ENCODE measurements at regions not wholly inside any gene's neighbourhood (a gene's known extent, or its start where the extent isn't known, plus 50 kb on each side); places are given as distances from the start of the nearest gene placed in this dataset.

GRCh38 chrX:6748595-6748994 is 213.7 kb upstream of the VCX3A start:
- no peak for TF ChIP-seq POLR2AphosphoS5 (IDR thresholded peaks at IDR 0.05)
- H3K9me3 ChIP-seq = peaks cover 0 to 8% (median 0%) of the 10 kb centered on the region in 8 donors
- no peaks in the 10 kb centered on the region for H3K36me3 ChIP-seq
- WGBS, 5 donors = 70 to 87% (median 72%) methylated on average over 3 of the region's 3 CpGs
- no peaks in the 10 kb centered on the region for H3K27me3 ChIP-seq (replicated peaks in 1 of 7)
- DNase-seq = no peak
- intact Hi-C loops (cut with DNase I; ENCODE audit: low total_unique reads) = no loop called here
- H3K4me1 ChIP-seq = no peaks in the 10 kb centered on the region
- no peak overlapping the region for H3K4me3 ChIP-seq
- H3K27ac ChIP-seq = no peak overlapping the region

GRCh38 chrX:6738518-6739470 is 203.9 kb upstream of the VCX3A start:
- Histone ChIP-seq H3K4me3 (no peak overlapping the region), H3K9me3 (no peaks in the 10 kb centered on the region), H3K4me1 (peaks cover 0 to 11% (median 0%) of the 10 kb centered on the region in 6 donors), H3K27me3 (replicated peaks in 1 of 7) (no peaks in the 10 kb centered on the region), H3K27ac (peak overlapping the region in 7 of 8 donors; percentile 32 to 81 (median 64)), H3K36me3 (no peaks in the 10 kb centered on the region)
- intact Hi-C loops (cut with DNase I; ENCODE audit: low total_unique reads) = no loop called here
- 52 to 56% (median 52%) methylated on average over 11 of the region's 11 CpGs for WGBS, 5 donors
- peak in 1 of 3 donors; percentile 52 for TF ChIP-seq POLR2AphosphoS5 (IDR thresholded peaks at IDR 0.05)
- TF ChIP-seq POLR2A (IDR thresholded peaks at IDR 0.05) = no peak
- TF ChIP-seq, protein P1, sequence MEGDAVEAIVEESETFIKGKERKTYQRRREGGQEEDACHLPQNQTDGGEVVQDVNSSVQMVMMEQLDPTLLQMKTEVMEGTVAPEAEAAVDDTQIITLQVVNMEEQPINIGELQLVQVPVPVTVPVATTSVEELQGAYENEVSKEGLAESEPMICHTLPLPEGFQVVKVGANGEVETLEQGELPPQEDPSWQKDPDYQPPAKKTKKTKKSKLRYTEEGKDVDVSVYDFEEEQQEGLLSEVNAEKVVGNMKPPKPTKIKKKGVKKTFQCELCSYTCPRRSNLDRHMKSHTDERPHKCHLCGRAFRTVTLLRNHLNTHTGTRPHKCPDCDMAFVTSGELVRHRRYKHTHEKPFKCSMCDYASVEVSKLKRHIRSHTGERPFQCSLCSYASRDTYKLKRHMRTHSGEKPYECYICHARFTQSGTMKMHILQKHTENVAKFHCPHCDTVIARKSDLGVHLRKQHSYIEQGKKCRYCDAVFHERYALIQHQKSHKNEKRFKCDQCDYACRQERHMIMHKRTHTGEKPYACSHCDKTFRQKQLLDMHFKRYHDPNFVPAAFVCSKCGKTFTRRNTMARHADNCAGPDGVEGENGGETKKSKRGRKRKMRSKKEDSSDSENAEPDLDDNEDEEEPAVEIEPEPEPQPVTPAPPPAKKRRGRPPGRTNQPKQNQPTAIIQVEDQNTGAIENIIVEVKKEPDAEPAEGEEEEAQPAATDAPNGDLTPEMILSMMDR (IDR thresholded peaks at IDR 0.05 in 8 of 11, conservative IDR thresholded peaks at IDR 0.05 in 3 of 11) = no peak
- no peak for DNase-seq

DNA sequence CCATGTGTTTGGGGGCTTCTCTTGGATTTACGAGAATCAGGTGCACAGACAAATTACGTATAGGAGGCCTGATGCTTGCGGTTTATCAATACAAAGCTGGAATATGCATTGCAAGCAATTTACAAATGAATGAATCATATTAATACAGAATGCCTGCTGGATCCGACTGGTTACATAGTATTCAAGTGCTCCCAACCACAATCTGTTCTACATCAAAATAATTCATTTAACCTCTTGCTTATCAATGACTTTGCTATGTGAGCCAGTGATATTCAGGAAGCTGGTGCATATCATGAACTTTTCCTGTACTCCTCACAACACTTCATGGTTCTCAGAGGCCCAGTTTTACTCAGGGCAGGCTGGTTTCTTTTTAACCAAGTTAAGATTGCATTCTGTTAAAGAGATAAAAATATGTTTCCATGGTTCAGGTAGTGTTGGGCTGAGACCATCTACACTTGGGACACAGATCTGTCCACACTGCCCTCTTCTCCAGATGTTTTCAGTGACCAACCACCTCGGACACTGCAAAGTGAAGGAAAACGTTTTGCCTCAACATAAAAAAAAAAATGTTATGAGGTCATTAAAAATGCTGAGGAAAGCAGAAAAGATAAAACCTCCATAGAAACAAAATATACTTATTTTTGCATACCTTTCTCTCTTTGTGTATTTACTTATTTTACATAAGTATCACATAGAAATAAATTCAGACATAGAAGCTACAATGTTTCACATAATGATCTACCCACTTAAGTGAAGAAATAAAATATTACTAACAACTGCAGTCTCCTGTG is 200.1 kb upstream of the VCX3A start:
- Histone ChIP-seq H3K9me3 (no peaks in the 10 kb centered on the region), H3K36me3 (no peaks in the 10 kb centered on the region), H3K27ac (no peak overlapping the region), H3K27me3 (replicated peaks in 1 of 7) (no peaks in the 10 kb centered on the region), H3K4me1 (peaks cover 0 to 11% (median 0%) of the 10 kb centered on the region in 6 donors), H3K4me3 (no peak overlapping the region)
- no peak for DNase-seq
- TF ChIP-seq POLR2AphosphoS5 (IDR thresholded peaks at IDR 0.05) = no peak
- intact Hi-C loops (cut with DNase I; ENCODE audit: low total_unique reads) = no loop called here
- 67 to 77% (median 73%) methylated on average over 6 of the region's 6 CpGs for WGBS, 5 donors

GRCh38 chrX:6732101-6732500 is 197.2 kb upstream of the VCX3A start:
- Histone ChIP-seq H3K27ac (no peak overlapping the region), H3K4me3 (no peak overlapping the region), H3K27me3 (replicated peaks in 1 of 7) (no peaks in the 10 kb centered on the region), H3K4me1 (no peaks in the 10 kb centered on the region), H3K36me3 (no peaks in the 10 kb centered on the region), H3K9me3 (peaks cover 0 to 3% (median 0%) of the 10 kb centered on the region in 8 donors)
- TF ChIP-seq POLR2A (IDR thresholded peaks at IDR 0.05) = no peak
- no peak for TF ChIP-seq POLR2AphosphoS5 (IDR thresholded peaks at IDR 0.05)
- TF ChIP-seq, protein P1 (IDR thresholded peaks at IDR 0.05 in 8 of 11, conservative IDR thresholded peaks at IDR 0.05 in 3 of 11) = no peak
- intact Hi-C loops (cut with DNase I; ENCODE audit: low total_unique reads) = no loop called here
- no peak for DNase-seq
- 0 to 32% (median 17%) methylated on average over 1 of the region's 1 CpG for WGBS, 5 donors

DNA sequence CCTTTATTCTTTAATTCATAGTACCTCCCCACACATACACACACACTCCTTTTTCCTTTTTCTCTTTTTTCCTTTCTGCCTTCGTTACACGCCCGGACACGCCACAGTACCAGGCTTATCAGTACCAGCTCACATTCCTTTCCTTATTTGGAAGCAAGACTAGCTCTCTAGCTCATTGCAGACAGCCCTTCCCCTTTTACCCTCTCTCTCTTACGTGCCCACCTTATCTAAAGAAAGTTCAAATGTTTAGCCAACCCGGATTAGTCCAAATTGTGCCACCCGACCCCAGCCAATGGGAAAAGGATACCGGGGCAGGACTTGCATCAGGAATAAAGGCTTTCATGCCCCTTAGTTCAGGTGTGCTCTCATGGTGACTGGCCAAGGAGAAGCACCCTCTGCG is 194.7 kb upstream of the VCX3A start:
- no peak overlapping the region for H3K27ac ChIP-seq
- peaks cover 0 to 3% (median 0%) of the 10 kb centered on the region in 8 donors for H3K9me3 ChIP-seq
- H3K4me1 ChIP-seq = no peaks in the 10 kb centered on the region
- WGBS, 5 donors = 40 to 58% (median 45%) methylated on average over 8 to 9 of the region's 9 CpGs
- H3K4me3 ChIP-seq = no peak overlapping the region
- DNase-seq = no peak
- H3K36me3 ChIP-seq = no peaks in the 10 kb centered on the region
- no peaks in the 10 kb centered on the region for H3K27me3 ChIP-seq (replicated peaks in 1 of 7)
- intact Hi-C loops (cut with DNase I; ENCODE audit: low total_unique reads) = no loop called here
- TF ChIP-seq POLR2AphosphoS5 (IDR thresholded peaks at IDR 0.05) (no peak), POLR2A (IDR thresholded peaks at IDR 0.05) (no peak)
- TF ChIP-seq, protein P1 (IDR thresholded peaks at IDR 0.05 in 8 of 11, conservative IDR thresholded peaks at IDR 0.05 in 3 of 11) = no peak
